HG02840 (cell line): ENCODE measurements at regions not wholly inside any gene's neighbourhood (a gene's known extent, or its start where the extent isn't known, plus 50 kb on each side); places are given as distances from the start of the nearest gene placed in this dataset.

Experiments
- ATAC-seq: cut with Tn5 transposase; IDR thresholded peaks from one replicate; pipeline ENCODE4 v1.9.1; 2021; ENCODE audit warnings: mild to moderate bottlenecking, moderate library complexity, moderate number of reproducible peaks; ENCODE audit not compliant: unreplicated experiment, low FRiP score

- no peak for ATAC-seq
These were observed 420.2 kb downstream of the CDC14C start for GRCh38 chr7:49344556-49344955.

GRCh38 chr7:49346195-49346899 lies 422.0 kb downstream of the CDC14C start:
- no peak for ATAC-seq

- ATAC-seq = no peak
These were observed 406.4 kb upstream of the VWC2 start for GRCh38 chr7:49367072-49367471.

- ATAC-seq = no peak
These were observed 401.7 kb upstream of the VWC2 start for GRCh38 chr7:49371771-49372170.

GRCh38 chr7:49376817-49377375 lies 396.5 kb upstream of the VWC2 start:
- no peak for ATAC-seq

- ATAC-seq = no peak
These were observed 386.6 kb upstream of the VWC2 start for GRCh38 chr7:49386792-49387191.

GRCh38 chr7:49389871-49390479 lies 383.5 kb upstream of the VWC2 start:
- no peak for ATAC-seq

- ATAC-seq = no peak
These were observed 377.2 kb upstream of the VWC2 start for GRCh38 chr7:49396229-49396628.

GRCh38 chr7:49397750-49398149 lies 375.7 kb upstream of the VWC2 start:
- ATAC-seq = no peak

- no peak for ATAC-seq
These were observed 375.2 kb upstream of the VWC2 start for GRCh38 chr7:49398236-49398635.

- no peak for ATAC-seq
These were observed 374.7 kb upstream of the VWC2 start for GRCh38 chr7:49398746-49399145.

GRCh38 chr7:49400891-49401550 lies 372.4 kb upstream of the VWC2 start:
- ATAC-seq = no peak

GRCh38 chr7:49403844-49404243 lies 369.6 kb upstream of the VWC2 start:
- no peak for ATAC-seq

GRCh38 chr7:49407205-49407604 lies 366.2 kb upstream of the VWC2 start:
- no peak for ATAC-seq

- no peak for ATAC-seq
These were observed 356.4 kb upstream of the VWC2 start for GRCh38 chr7:49417034-49417433.

GRCh38 chr7:49418963-49419362 lies 354.5 kb upstream of the VWC2 start:
- ATAC-seq = no peak

- no peak for ATAC-seq
These were observed 350.9 kb upstream of the VWC2 start for GRCh38 chr7:49422564-49422963.

- no peak for ATAC-seq
These were observed 349.3 kb upstream of the VWC2 start for GRCh38 chr7:49424109-49424508.

- ATAC-seq = no peak
These were observed 348.1 kb upstream of the VWC2 start for GRCh38 chr7:49425277-49425818.

GRCh38 chr7:49432254-49432653 lies 341.2 kb upstream of the VWC2 start:
- no peak for ATAC-seq

- ATAC-seq = no peak
These were observed 339.6 kb upstream of the VWC2 start for GRCh38 chr7:49433794-49434193.
